ENCODE measurements at regions not wholly inside any gene's neighbourhood (a gene's known extent, or its start where the extent isn't known, plus 50 kb on each side); places are given as distances from the start of the nearest gene placed in this dataset.

GRCh38 chr15:69951898-69952555, 145.7 kb downstream of the TLE3 start:
- TF ChIP-seq GATA3 (IDR thresholded peaks at IDR 0.05; ENCODE audit: low read depth, low read length) (no peak), GATA2 (IDR thresholded peaks at IDR 0.05; ENCODE audit: low read depth, low read length) (no peak)

DNA sequence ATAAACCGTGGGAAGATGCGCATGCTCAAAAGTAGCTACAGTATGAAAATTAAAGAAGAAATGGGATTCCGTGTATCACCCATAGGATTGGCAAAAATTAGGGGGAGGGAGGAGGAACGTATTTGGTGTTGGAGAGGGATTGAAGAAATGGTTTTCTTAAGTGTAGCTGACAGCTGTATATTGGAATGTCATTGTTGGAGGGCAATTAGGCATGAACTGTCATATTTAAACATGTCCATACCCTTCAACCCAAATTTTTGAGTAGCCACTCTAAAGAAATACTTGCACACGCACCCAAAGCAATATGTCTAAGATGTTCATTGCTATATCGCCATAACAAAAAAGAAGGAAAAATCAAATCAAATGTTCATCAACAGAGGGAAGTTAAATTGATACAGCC, 144.7 kb downstream of the TLE3 start:
- TF ChIP-seq GATA2 (IDR thresholded peaks at IDR 0.05; ENCODE audit: low read depth, low read length) (no peak), GATA3 (IDR thresholded peaks at IDR 0.05; ENCODE audit: low read depth, low read length) (no peak)

DNA sequence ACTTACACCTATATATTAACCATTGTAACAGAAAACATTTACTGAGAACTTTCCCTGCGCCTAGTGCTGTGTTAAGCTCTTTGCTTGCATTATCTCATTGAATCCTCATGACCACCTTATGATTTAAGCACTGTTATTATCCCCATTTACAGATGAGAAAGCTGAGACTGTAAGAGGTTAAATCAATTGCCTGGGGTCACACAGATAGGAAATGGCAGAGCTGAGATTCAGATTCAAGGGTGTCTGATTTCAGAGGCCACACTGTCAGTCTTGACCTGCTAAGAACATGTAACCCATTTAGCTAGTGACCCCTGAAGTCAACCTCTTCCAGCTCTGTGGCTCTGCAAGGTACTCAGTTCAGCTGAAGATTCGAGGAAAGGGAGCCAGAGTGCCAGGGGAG, 143.9 kb downstream of the TLE3 start:
- TF ChIP-seq GATA2 (IDR thresholded peaks at IDR 0.05; ENCODE audit: low read depth, low read length) (no peak), GATA3 (IDR thresholded peaks at IDR 0.05; ENCODE audit: low read depth, low read length) (no peak)

- no peak for TF ChIP-seq GATA3 (IDR thresholded peaks at IDR 0.05; ENCODE audit: low read depth, low read length)
- no peak for TF ChIP-seq GATA2 (IDR thresholded peaks at IDR 0.05; ENCODE audit: low read depth, low read length)
Observed at GRCh38 chr15:69954666-69955065, 143.1 kb downstream of the TLE3 start.

DNA sequence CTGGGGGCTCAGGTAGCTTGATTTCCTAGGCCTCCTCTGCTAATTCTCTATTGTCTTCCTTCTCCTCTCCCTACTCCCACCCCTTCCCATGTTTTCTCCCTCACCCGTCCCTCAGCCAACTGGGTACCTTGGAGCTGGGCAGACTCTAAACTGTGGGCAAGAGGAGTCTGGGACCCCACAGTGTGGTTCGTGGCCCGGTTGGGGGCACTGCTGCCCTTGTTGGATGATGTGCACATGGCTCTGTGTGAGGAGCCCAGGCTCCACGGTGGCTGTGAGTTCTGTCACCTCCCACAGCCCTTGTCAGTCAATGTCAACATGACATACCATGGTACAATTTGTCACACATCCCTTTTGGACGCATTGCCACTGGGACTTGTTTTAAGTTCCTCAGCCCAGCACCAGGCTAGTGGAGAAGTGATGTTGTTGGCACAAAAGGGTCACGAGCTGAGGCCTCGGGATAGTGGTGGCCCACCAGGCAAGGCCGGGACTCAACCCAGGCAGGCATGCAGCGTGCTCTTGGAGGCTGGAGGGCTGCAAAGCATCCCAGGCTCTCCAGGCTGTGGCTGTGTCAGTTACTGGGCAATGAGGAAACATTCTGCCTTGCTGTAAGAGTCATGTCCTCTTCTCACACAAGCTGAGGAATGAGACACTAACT, 142.3 kb downstream of the TLE3 start:
- TF ChIP-seq GATA2 (IDR thresholded peaks at IDR 0.05; ENCODE audit: low read depth, low read length) (no peak), GATA3 (IDR thresholded peaks at IDR 0.05; ENCODE audit: low read depth, low read length) (no peak)

DNA sequence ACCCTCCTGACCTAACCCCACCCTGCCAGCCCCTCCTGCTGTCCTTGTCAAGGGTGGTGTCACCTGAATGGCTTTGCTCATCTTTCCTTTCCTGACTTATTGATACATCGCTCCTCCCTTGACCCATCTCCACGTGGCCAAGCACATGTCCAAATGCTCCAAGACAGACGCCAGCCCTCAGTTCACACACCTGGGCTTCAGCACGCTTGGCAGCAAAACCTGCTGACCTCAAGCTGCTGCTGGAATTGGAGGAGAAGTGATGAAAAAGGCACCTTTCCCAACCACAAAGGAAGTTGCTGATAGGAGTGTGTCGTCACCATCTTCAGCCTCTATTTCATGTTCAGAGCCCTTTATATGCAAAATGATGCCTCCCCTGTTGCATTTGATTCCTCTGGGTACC, 141.3 kb downstream of the TLE3 start:
- no peak for TF ChIP-seq GATA2 (IDR thresholded peaks at IDR 0.05; ENCODE audit: low read depth, low read length)
- no peak for TF ChIP-seq GATA3 (IDR thresholded peaks at IDR 0.05; ENCODE audit: low read depth, low read length)

- no peak for TF ChIP-seq GATA3 (IDR thresholded peaks at IDR 0.05; ENCODE audit: low read depth, low read length)
- no peak for TF ChIP-seq GATA2 (IDR thresholded peaks at IDR 0.05; ENCODE audit: low read depth, low read length)
Observed at GRCh38 chr15:69957175-69957574, 140.5 kb downstream of the TLE3 start.

DNA sequence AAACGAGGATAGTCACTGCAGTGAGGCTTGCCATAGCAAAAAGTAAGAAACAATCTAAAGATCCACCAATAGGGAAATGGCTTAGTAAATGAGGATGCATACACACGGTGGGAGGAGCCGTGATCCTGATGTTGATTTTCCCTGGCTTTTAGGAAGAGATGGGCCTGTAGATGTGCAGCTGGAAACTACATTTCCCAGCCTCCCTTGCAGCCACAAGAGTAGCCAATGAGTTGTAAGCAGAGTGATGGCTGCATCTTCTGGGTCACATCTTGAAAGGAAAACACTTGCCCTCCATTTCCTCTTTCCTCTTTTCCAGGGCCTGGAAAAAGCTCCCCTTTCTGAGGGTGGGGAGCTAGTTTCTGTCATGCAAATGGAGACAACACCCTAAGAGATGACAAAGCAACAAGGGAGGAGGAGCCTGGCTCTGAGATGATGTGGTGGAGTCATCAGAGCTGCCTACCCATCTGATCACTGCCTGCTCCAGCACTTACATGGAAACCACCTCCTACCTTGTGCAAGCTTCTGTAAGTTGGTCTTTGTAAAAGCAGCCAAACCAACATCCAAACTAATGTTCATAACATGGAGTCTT, 139.1 kb downstream of the TLE3 start:
- no peak for TF ChIP-seq GATA3 (IDR thresholded peaks at IDR 0.05; ENCODE audit: low read depth, low read length)
- TF ChIP-seq GATA2 (IDR thresholded peaks at IDR 0.05; ENCODE audit: low read depth, low read length): no peak

DNA sequence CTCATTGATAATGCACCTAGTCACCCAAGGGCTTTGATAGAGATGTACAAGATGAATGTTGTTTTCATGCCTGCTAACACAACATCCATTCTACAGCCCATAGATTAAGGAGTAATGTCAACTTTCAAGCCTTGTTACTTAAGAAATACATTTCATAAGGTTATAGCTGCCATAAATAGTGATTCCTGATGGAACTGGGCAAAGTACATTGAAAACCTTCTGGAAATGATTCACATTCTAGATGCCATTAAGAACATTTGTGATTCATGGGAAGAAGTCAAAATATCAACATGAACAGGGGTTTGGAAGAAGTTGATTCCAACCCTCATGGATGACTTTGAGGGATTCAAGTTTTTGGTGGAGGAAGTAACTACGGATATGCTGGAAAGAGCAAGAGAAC, 135.2 kb downstream of the TLE3 start:
- TF ChIP-seq GATA3 (IDR thresholded peaks at IDR 0.05; ENCODE audit: low read depth, low read length) (no peak), GATA2 (IDR thresholded peaks at IDR 0.05; ENCODE audit: low read depth, low read length) (no peak)

- no peak for TF ChIP-seq GATA3 (IDR thresholded peaks at IDR 0.05; ENCODE audit: low read depth, low read length)
- no peak for TF ChIP-seq GATA2 (IDR thresholded peaks at IDR 0.05; ENCODE audit: low read depth, low read length)
Observed at GRCh38 chr15:69963385-69963784, 134.3 kb downstream of the TLE3 start.

DNA sequence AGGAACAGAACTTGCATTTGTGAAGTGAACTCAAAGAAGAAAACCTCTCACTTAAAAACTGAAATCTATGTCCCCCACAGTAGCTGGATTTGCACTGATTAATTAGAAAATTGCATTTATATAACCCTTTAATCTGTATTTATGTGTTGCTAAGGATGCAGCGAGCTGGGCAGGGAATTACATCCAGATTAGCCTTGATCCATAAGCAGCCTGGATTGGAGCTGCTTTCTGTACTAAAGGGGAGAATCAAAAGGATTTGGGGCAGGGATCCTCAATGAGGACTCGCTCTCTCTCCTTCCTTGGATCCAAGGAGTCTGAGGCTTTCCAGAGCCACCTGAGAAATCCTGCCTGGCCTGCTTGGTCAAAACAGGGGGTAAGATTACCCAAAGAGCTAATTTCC, 125.9 kb downstream of the TLE3 start:
- TF ChIP-seq GATA2 (IDR thresholded peaks at IDR 0.05; ENCODE audit: low read depth, low read length) (no peak), GATA3 (IDR thresholded peaks at IDR 0.05; ENCODE audit: low read depth, low read length) (no peak)

DNA sequence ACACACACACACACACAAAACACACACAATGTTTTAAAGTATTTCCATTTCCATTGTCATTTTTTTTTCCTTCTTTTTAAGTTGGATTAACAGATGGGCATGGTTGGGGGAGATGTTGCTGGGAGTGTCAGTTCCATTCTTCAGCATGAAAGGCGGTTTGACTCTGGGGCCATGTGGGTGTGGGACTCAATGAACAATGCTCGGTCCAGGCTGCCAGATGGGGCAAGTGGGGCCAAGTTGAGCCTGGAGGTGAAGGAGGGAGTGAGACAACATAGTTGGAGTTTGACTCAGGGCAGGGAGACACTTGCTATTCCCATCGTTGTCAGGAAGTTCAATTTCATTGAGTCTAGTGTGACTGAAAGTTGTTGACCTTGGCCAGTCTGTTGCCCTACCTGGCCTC, 125.3 kb downstream of the TLE3 start:
- TF ChIP-seq GATA3 (IDR thresholded peaks at IDR 0.05; ENCODE audit: low read depth, low read length) (no peak), GATA2 (IDR thresholded peaks at IDR 0.05; ENCODE audit: low read depth, low read length) (no peak)

DNA sequence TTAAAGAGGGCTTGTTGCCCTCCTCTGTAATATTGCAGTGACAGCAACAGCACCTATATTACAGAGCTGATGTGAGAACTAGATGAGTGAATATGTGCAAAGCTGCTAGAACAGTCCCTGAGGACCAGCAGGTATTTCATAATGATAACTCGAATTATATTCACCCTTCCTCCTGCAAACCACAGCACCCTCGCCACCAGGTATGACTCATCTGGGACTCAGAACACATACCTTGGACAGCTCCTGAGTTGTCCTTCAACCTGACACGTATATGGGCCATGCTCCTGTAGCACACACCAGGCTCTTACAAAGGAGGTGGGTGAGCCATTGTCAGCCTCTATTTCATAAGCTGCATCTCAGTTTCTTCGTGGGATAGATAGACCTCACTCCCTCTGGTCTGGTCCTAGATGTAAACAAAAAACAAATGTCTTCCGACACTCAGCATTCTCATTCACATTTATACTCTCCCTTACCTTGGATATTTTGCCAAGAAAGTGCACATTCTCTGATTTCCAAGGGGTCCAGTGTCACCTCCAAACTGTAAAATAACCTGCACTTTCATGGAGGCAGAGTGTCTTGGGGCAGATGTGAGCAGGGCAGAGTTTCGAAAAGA, 124.5 kb downstream of the TLE3 start:
- no peak for TF ChIP-seq GATA2 (IDR thresholded peaks at IDR 0.05; ENCODE audit: low read depth, low read length)
- no peak for TF ChIP-seq GATA3 (IDR thresholded peaks at IDR 0.05; ENCODE audit: low read depth, low read length)

DNA sequence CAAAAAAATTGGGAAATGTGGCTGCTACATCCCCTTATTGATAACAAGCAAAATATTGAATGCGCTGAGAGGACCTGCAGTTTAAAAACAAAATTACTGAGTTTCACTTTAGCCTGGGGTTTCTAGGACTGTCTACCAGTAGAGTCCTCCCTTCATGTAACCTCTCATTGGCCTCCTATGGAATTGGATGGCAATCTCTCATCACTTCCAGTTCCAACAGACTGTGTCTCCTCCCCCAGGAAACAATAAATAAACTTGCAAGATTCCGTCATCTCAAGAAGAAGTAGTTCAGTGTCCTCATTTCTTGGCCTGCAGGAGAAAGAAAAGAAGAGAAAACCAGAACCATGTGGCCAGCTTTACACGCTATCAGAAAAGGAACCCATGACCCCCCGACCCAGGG, 123.8 kb downstream of the TLE3 start:
- TF ChIP-seq GATA2 (IDR thresholded peaks at IDR 0.05; ENCODE audit: low read depth, low read length): no peak
- no peak for TF ChIP-seq GATA3 (IDR thresholded peaks at IDR 0.05; ENCODE audit: low read depth, low read length)

DNA sequence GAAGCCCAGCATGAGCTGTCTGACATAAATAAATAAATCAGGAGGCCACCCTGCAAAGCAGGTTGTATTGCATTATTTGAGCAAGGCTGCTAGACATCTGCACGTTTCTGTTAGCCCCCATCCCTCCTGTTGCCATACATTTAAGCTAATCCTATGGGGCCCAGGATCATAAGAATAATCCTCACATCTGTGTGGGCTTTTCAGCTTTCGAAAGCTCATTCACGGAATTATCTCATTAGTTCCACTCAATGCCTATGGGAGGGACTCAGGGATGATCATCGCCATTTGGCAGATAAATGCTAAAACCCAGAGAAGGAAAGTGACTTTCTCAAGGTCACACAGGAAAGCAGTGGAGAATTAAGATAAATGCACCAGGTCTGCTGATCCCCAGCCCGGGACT, 123.4 kb downstream of the TLE3 start:
- TF ChIP-seq GATA2 (IDR thresholded peaks at IDR 0.05; ENCODE audit: low read depth, low read length) (no peak), GATA3 (IDR thresholded peaks at IDR 0.05; ENCODE audit: low read depth, low read length) (no peak)
